ENCODE measurements at regions not wholly inside any gene's neighbourhood (a gene's known extent, or its start where the extent isn't known, plus 50 kb on each side); places are given as distances from the start of the nearest gene placed in this dataset.

DNA sequence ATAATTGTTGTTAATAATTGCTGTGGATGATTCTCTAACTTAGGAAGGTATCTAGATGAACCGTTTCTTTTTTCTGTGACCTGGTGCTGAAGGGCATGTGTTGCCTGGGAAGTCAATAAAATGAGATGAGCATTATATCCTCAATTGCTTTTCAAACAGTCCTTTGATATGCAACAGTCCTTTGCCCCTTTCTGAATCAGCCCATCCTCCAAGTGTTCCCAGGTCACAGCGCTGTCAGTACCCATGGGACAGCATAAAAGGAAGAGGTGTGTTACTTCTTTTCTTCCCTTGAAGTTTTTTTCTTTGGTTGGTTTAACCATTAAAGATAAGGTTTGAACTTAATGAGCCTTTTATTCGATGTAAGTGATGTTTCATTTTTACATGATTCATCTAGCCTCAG, 651.8 kb downstream of the SEMA5A start:
- Histone ChIP-seq H3K79me2 (ENCODE audit: insufficient read depth, low read length) (no peaks in the 10 kb centered on the region), H3K36me3 (ENCODE audit: control insufficient read depth in 1 of 2, insufficient read depth in 2 of 2, low read length in 2 of 2) (no peaks in the 10 kb centered on the region), H3K9ac (ENCODE audit: low read length) (no peak overlapping the region), H2AFZ (ENCODE audit: low read depth, low read length, poor library complexity, severe bottlenecking) (no peak overlapping the region), H3K27ac (ENCODE audit: low read depth, low read length) (no peak overlapping the region), H3K4me3 (replicated peaks in 1 of 2; ENCODE audit: low read depth in 1 of 2, low read length in 2 of 2) (no peak overlapping the region), H3K9me3 (ENCODE audit: control insufficient read depth in 1 of 2, insufficient read depth in 1 of 2, low read depth in 1 of 2, low read length in 2 of 2) (peaks cover 14 to 19% of the 10 kb centered on the region in 2 experiments; a peak in 2 of 4 replicates), H3K27me3 (ENCODE audit: insufficient read depth, low read length) (no peaks in the 10 kb centered on the region), H3K9me2 (ENCODE audit: insufficient read depth) (no peaks in the 10 kb centered on the region), H3K4me1 (ENCODE audit: control insufficient read depth in 1 of 2, insufficient read depth in 2 of 2, low read length in 2 of 2) (no peaks in the 10 kb centered on the region), H4K20me1 (ENCODE audit: insufficient read depth) (no peaks in the 10 kb centered on the region), H3K4me2 (ENCODE audit: low read length) (no peak overlapping the region)
- no peak for ATAC-seq
- DNase-seq (ENCODE audit: low read depth, low spot score) = no peak
- POLR2A ChIA-PET = no interaction called here
- TF ChIP-seq, protein P1, sequence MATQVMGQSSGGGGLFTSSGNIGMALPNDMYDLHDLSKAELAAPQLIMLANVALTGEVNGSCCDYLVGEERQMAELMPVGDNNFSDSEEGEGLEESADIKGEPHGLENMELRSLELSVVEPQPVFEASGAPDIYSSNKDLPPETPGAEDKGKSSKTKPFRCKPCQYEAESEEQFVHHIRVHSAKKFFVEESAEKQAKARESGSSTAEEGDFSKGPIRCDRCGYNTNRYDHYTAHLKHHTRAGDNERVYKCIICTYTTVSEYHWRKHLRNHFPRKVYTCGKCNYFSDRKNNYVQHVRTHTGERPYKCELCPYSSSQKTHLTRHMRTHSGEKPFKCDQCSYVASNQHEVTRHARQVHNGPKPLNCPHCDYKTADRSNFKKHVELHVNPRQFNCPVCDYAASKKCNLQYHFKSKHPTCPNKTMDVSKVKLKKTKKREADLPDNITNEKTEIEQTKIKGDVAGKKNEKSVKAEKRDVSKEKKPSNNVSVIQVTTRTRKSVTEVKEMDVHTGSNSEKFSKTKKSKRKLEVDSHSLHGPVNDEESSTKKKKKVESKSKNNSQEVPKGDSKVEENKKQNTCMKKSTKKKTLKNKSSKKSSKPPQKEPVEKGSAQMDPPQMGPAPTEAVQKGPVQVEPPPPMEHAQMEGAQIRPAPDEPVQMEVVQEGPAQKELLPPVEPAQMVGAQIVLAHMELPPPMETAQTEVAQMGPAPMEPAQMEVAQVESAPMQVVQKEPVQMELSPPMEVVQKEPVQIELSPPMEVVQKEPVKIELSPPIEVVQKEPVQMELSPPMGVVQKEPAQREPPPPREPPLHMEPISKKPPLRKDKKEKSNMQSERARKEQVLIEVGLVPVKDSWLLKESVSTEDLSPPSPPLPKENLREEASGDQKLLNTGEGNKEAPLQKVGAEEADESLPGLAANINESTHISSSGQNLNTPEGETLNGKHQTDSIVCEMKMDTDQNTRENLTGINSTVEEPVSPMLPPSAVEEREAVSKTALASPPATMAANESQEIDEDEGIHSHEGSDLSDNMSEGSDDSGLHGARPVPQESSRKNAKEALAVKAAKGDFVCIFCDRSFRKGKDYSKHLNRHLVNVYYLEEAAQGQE (IDR thresholded peaks at IDR 0.05; ENCODE audit: low read depth) = no peak
- TF ChIP-seq RAD21 (IDR thresholded peaks at IDR 0.05; ENCODE audit: low read depth) = no peak
- no peak for TF ChIP-seq POLR2A (IDR thresholded peaks at IDR 0.05; ENCODE audit: borderline replicate concordance, extremely low read depth, insufficient read depth, insufficient read length)
- no peak for TF ChIP-seq EGR1 (IDR thresholded peaks at IDR 0.05; ENCODE audit: low read depth)
- no peak for TF ChIP-seq SIN3A (IDR thresholded peaks at IDR 0.05; ENCODE audit: low read depth)
- CTCF ChIA-PET = no interaction called here
- RAD21 ChIA-PET (ENCODE audit: low non-redundant PET in 1 of 2, low total read pairs in 2 of 2, uncharacterized antibody in 2 of 2, unreplicated experiment in 2 of 2) = no interaction called here
- no TSS peak for BruUV-seq (replicated peaks)
- intact Hi-C loops (cut with micrococcal nuclease) = no loop called here

DNA sequence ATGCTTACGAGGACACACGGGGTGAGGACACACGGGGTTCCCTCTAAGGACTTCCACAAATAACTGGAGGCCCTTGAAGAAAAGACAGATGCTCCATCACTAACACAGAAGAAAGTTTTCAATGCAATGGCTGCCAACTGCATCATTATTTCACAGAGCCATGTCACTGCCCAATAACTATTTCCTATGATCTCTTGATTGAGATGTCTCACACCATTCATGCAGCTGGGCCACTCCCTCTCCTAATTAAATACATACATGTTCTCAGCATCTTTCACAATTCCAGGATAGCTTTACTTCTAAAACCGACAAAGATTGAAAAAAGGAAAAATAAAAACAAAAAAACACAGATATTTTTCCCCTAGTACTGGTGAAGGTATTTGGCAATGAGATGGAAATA, 650.8 kb downstream of the SEMA5A start:
- TF ChIP-seq SP1 (IDR thresholded peaks at IDR 0.05; ENCODE audit: low read depth) = no peak
- TF ChIP-seq, protein P2, sequence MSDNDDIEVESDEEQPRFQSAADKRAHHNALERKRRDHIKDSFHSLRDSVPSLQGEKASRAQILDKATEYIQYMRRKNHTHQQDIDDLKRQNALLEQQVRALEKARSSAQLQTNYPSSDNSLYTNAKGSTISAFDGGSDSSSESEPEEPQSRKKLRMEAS (IDR thresholded peaks at IDR 0.05) = no peak
- no peak for TF ChIP-seq EGR1 (IDR thresholded peaks at IDR 0.05; ENCODE audit: low read depth)
- TF ChIP-seq ZFX (IDR thresholded peaks at IDR 0.05) = no peak
- TF ChIP-seq, protein P3, sequence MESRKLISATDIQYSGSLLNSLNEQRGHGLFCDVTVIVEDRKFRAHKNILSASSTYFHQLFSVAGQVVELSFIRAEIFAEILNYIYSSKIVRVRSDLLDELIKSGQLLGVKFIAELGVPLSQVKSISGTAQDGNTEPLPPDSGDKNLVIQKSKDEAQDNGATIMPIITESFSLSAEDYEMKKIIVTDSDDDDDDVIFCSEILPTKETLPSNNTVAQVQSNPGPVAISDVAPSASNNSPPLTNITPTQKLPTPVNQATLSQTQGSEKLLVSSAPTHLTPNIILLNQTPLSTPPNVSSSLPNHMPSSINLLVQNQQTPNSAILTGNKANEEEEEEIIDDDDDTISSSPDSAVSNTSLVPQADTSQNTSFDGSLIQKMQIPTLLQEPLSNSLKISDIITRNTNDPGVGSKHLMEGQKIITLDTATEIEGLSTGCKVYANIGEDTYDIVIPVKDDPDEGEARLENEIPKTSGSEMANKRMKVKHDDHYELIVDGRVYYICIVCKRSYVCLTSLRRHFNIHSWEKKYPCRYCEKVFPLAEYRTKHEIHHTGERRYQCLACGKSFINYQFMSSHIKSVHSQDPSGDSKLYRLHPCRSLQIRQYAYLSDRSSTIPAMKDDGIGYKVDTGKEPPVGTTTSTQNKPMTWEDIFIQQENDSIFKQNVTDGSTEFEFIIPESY (IDR thresholded peaks at IDR 0.05; ENCODE audit: extremely low read depth, insufficient replicate concordance, low read length) = no peak
- no peak for TF ChIP-seq ELF1 (IDR thresholded peaks at IDR 0.05; ENCODE audit: borderline replicate concordance, low read depth)
- TF ChIP-seq SIN3A (IDR thresholded peaks at IDR 0.05; ENCODE audit: low read depth) = no peak
- TF ChIP-seq JUND (IDR thresholded peaks at IDR 0.05) = no peak
- TF ChIP-seq EZH2phosphoT487 (IDR thresholded peaks at IDR 0.05; ENCODE audit: borderline replicate concordance) = no peak
- no peak for TF ChIP-seq CEBPB (IDR thresholded peaks at IDR 0.05; ENCODE audit: low read depth)
- TF ChIP-seq, protein P4, sequence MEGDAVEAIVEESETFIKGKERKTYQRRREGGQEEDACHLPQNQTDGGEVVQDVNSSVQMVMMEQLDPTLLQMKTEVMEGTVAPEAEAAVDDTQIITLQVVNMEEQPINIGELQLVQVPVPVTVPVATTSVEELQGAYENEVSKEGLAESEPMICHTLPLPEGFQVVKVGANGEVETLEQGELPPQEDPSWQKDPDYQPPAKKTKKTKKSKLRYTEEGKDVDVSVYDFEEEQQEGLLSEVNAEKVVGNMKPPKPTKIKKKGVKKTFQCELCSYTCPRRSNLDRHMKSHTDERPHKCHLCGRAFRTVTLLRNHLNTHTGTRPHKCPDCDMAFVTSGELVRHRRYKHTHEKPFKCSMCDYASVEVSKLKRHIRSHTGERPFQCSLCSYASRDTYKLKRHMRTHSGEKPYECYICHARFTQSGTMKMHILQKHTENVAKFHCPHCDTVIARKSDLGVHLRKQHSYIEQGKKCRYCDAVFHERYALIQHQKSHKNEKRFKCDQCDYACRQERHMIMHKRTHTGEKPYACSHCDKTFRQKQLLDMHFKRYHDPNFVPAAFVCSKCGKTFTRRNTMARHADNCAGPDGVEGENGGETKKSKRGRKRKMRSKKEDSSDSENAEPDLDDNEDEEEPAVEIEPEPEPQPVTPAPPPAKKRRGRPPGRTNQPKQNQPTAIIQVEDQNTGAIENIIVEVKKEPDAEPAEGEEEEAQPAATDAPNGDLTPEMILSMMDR (IDR thresholded peaks at IDR 0.05 in 2 of 3, conservative IDR thresholded peaks at IDR 0.05 in 1 of 3; ENCODE audit: borderline replicate concordance in 1 of 3, insufficient read depth in 1 of 3, low read depth in 2 of 3, low read length in 2 of 3) = no peak
- H3K9ac ChIP-seq (ENCODE audit: low read length) = no peak overlapping the region
- no peaks in the 10 kb centered on the region for H3K27me3 ChIP-seq (ENCODE audit: insufficient read depth, low read length)
- DNase-seq (ENCODE audit: low read depth, low spot score) (no peak), ATAC-seq (no peak)
- ChIA-PET RAD21 (ENCODE audit: low non-redundant PET in 1 of 2, low total read pairs in 2 of 2, uncharacterized antibody in 2 of 2, unreplicated experiment in 2 of 2) (no interaction called here), POLR2A (no interaction called here), CTCF (no interaction called here)
- H3K4me2 ChIP-seq (ENCODE audit: low read length) = no peak overlapping the region
- no peak overlapping the region for H3K27ac ChIP-seq (ENCODE audit: low read depth, low read length)
- no peak overlapping the region for H3K4me3 ChIP-seq (replicated peaks in 1 of 2; ENCODE audit: low read depth in 1 of 2, low read length in 2 of 2)
- no peaks in the 10 kb centered on the region for H3K4me1 ChIP-seq (ENCODE audit: control insufficient read depth in 1 of 2, insufficient read depth in 2 of 2, low read length in 2 of 2)
- no peaks in the 10 kb centered on the region for H3K36me3 ChIP-seq (ENCODE audit: control insufficient read depth in 1 of 2, insufficient read depth in 2 of 2, low read length in 2 of 2)
- no TSS peak for BruUV-seq (replicated peaks)
- peaks cover 7 to 15% of the 10 kb centered on the region in 2 experiments; a peak in 2 of 4 replicates for H3K9me3 ChIP-seq (ENCODE audit: control insufficient read depth in 1 of 2, insufficient read depth in 1 of 2, low read depth in 1 of 2, low read length in 2 of 2)
- H2AFZ ChIP-seq (ENCODE audit: low read depth, low read length, poor library complexity, severe bottlenecking) = no peak overlapping the region
- H3K9me2 ChIP-seq (ENCODE audit: insufficient read depth) = no peaks in the 10 kb centered on the region
- intact Hi-C loops (cut with micrococcal nuclease) = no loop called here
- no peaks in the 10 kb centered on the region for H3K79me2 ChIP-seq (ENCODE audit: insufficient read depth, low read length)
- H4K20me1 ChIP-seq (ENCODE audit: insufficient read depth) = no peaks in the 10 kb centered on the region
